CD14-positive monocyte (primary cell): ENCODE measurements at regions not wholly inside any gene's neighbourhood (a gene's known extent, or its start where the extent isn't known, plus 50 kb on each side); places are given as distances from the start of the nearest gene placed in this dataset.

Experiments used
- DNase-seq, 3 donors: peaks; one replicate each; pipeline ENCODE4 v3.0.0-alpha.2; 2011 to 2022
- H2AFZ ChIP-seq: 2 replicates; pipeline ENCODE4 v1.6.0; 2012; ENCODE audit warnings: mild to moderate bottlenecking, low read depth, low read length, inconsistent platforms; ENCODE audit not compliant: insufficient read depth, poor library complexity, severe bottlenecking
- H3K27ac ChIP-seq, 2 donors: 1 replicate in 1 of 2; 2 replicates in 1 of 2; pipeline ENCODE4 v1.5.1; 2012 to 2013; ENCODE audit warnings: low read length in 2 of 2, control low read depth in 1 of 2, inconsistent platforms in 1 of 2, low read depth in 1 of 2, mild to moderate bottlenecking in 1 of 2
- H3K27me3 ChIP-seq, 2 donors: one replicate each; pipeline versions ENCODE4 v1.6.0 to v1.6.1; 2011 to 2013; ENCODE audit warnings: low read length in 2 of 2; ENCODE audit not compliant: control insufficient read depth in 2 of 2, insufficient read depth in 2 of 2
- H3K36me3 ChIP-seq, 2 donors: replicated peaks in 1 of 2; 1 replicate in 1 of 2; 2 replicates in 1 of 2; pipeline versions ENCODE4 v1.5.1 to v1.6.1; 2012 to 2013; ENCODE audit warnings: low read length in 2 of 2, control low read depth in 1 of 2, inconsistent platforms in 1 of 2, mild to moderate bottlenecking in 1 of 2; ENCODE audit not compliant: insufficient read depth in 2 of 2, control insufficient read depth in 1 of 2
- H3K4me1 ChIP-seq, 2 donors: 1 replicate in 1 of 2; 2 replicates in 1 of 2; pipeline versions ENCODE4 v1.5.1 to v1.6.1; 2012 to 2013; ENCODE audit warnings: low read length in 2 of 2, control low read depth in 1 of 2, inconsistent platforms in 1 of 2, mild to moderate bottlenecking in 1 of 2, moderate library complexity in 1 of 2; ENCODE audit not compliant: insufficient read depth in 2 of 2, control insufficient read depth in 1 of 2
- H3K4me2 ChIP-seq: replicated peaks from 2 replicates; pipeline ENCODE3; 2012; ENCODE audit warnings: low read length, moderate library complexity, mild to moderate bottlenecking; ENCODE audit not compliant: poor library complexity, severe bottlenecking; ENCODE audit errors: extremely low read depth
- H3K4me3 ChIP-seq, 3 experiments: fragments of 200-600 bp in 1 of 3; sonication (generic) in 1 of 3; replicated peaks in 1 of 3; 1 replicate in 2 of 3; 2 replicates in 1 of 3; pipeline ENCODE4 v1.5.1; 2011 to 2013; ENCODE audit warnings: low read length in 3 of 3, mild to moderate bottlenecking in 3 of 3, control low read depth in 2 of 3, low read depth in 2 of 3, inconsistent platforms in 1 of 3, moderate library complexity in 1 of 3
- H3K79me2 ChIP-seq: 2 replicates; pipeline ENCODE4 v1.6.0; 2012; ENCODE audit warnings: mild to moderate bottlenecking, control low read depth, inconsistent platforms, low read length, moderate library complexity; ENCODE audit not compliant: insufficient read depth
- H3K9ac ChIP-seq: 2 replicates; pipeline ENCODE4 v1.6.0; 2017; ENCODE audit warnings: low read length, mild to moderate bottlenecking; ENCODE audit not compliant: insufficient read depth, poor library complexity, severe bottlenecking
- H3K9me3 ChIP-seq, 2 donors: replicated peaks in 1 of 2; 1 replicate in 1 of 2; 2 replicates in 1 of 2; pipeline versions ENCODE4 v1.5.1 to v1.6.1; 2012 to 2013; ENCODE audit warnings: low read length in 2 of 2, control low read depth in 1 of 2; ENCODE audit not compliant: control insufficient read depth in 1 of 2, insufficient read depth in 1 of 2
- H4K20me1 ChIP-seq: 2 replicates; pipeline ENCODE4 v1.6.0; 2012; ENCODE audit warnings: mild to moderate bottlenecking, low read length, control low read depth, moderate library complexity; ENCODE audit not compliant: insufficient read depth
- H3K27ac Mint-ChIP-seq, 7 donors: one replicate each; pipeline ENCODE4 v1.8.0; 2020; ENCODE audit warnings: mild to moderate bottlenecking in 7 of 7, mixed read lengths in 7 of 7, moderate library complexity in 6 of 7, inconsistent platforms in 2 of 7
- H3K27me3 Mint-ChIP-seq, 3 donors: one replicate each; pipeline ENCODE4 v1.8.0; 2021 to 2022; ENCODE audit warnings: low read depth in 3 of 3, mild to moderate bottlenecking in 3 of 3, mixed read lengths in 3 of 3, moderate library complexity in 3 of 3, inconsistent platforms in 1 of 3
- H3K36me3 Mint-ChIP-seq, 2 donors: one replicate each; pipeline ENCODE4 v1.8.0; 2020; ENCODE audit warnings: mixed read lengths in 2 of 2, inconsistent platforms in 1 of 2, mild to moderate bottlenecking in 1 of 2
- H3K4me1 Mint-ChIP-seq: one replicate; pipeline ENCODE4 v1.8.0; 2020; ENCODE audit warnings: mild to moderate bottlenecking, mixed read lengths
- H3K4me3 Mint-ChIP-seq, 2 donors: one replicate each; pipeline ENCODE4 v1.8.0; 2020; ENCODE audit warnings: mild to moderate bottlenecking in 2 of 2, mixed read lengths in 2 of 2, moderate library complexity in 1 of 2
- H3K9me3 Mint-ChIP-seq, 7 donors: one replicate each; pipeline ENCODE4 v1.8.0; 2020 to 2022; ENCODE audit warnings: mixed read lengths in 7 of 7, mild to moderate bottlenecking in 6 of 7, moderate library complexity in 6 of 7, inconsistent platforms in 2 of 7
- CTCF ChIP-seq: fragments of 200-600 bp; IDR thresholded peaks from one replicate; pipeline ENCODE4 v1.8.0; 2022; ENCODE audit warnings: antibody characterized with exemption, mild to moderate bottlenecking
- WGBS: methylation state at CpG from one replicate; pipeline ENCODE4 v1.1.5; 2013; ENCODE audit warnings: missing lambda C conversion rate; ENCODE audit not compliant: insufficient coverage; 5-methylcytosine and 5-hydroxymethylcytosine counted together
- intact Hi-C, 2 donors: fragments of 100-400 bp; cut with micrococcal nuclease; formaldehyde crosslinking; loops; one replicate each; pipeline versions ENCODE4 v1.15.0 to v1.15.1; 2023

- no peaks in the 10 kb centered on the region for H3K27me3 ChIP-seq
- H3K4me2 ChIP-seq = no peak overlapping the region
- Mint-ChIP-seq H3K36me3 (no peaks in the 10 kb centered on the region), H3K4me1 (no peaks in the 10 kb centered on the region), H3K9me3 (no peaks in the 10 kb centered on the region), H3K27me3 (no peaks in the 10 kb centered on the region), H3K27ac (no peak overlapping the region), H3K4me3 (no peak overlapping the region)
- no peaks in the 10 kb centered on the region for H3K4me1 ChIP-seq
- no peak overlapping the region for H3K27ac ChIP-seq
- no peaks in the 10 kb centered on the region for H3K79me2 ChIP-seq
- no peaks in the 10 kb centered on the region for H4K20me1 ChIP-seq
- no peak for TF ChIP-seq CTCF
- intact Hi-C loops = no loop called here
- no peak overlapping the region for H3K9ac ChIP-seq
- no peak overlapping the region for H2AFZ ChIP-seq
- H3K4me3 ChIP-seq = no peak overlapping the region
- no peak for DNase-seq
- no peaks in the 10 kb centered on the region for H3K36me3 ChIP-seq
- H3K9me3 ChIP-seq = no peaks in the 10 kb centered on the region
These were observed 169.1 kb upstream of the CCDC54 start for GRCh38 chr3:107208100-107208499.

DNA sequence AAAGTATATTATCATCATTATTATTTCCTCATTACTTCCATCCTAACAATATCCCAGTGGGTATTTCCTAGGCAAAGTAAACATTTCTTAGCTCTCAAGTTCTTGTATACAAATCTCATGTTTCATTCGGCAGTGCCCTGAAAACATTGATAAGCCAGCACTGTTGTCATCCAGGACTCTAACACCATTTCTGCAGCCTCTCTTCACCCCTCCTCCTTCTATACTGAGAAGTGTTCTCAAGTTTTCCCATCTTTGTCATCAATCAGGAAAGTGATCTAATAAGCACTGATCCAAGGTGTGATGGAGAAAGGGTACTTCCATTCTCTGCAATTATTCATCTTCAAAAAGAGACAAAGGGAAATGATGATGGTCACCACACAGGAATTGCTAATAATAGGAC is 168.4 kb upstream of the CCDC54 start:
- no peak overlapping the region for H3K4me3 Mint-ChIP-seq
- no peaks in the 10 kb centered on the region for H3K9me3 Mint-ChIP-seq

More for the DNA sequence above, 168.4 kb upstream of the CCDC54 start:
- no peak overlapping the region for H3K27ac Mint-ChIP-seq
- Histone ChIP-seq H3K9ac (no peak overlapping the region), H3K4me2 (no peak overlapping the region), H3K27me3 (no peaks in the 10 kb centered on the region), H4K20me1 (no peaks in the 10 kb centered on the region), H3K4me3 (no peak overlapping the region), H3K79me2 (no peaks in the 10 kb centered on the region), H2AFZ (no peak overlapping the region), H3K9me3 (no peaks in the 10 kb centered on the region), H3K36me3 (no peaks in the 10 kb centered on the region), H3K27ac (no peak overlapping the region), H3K4me1 (no peaks in the 10 kb centered on the region)
- H3K4me1 Mint-ChIP-seq = no peaks in the 10 kb centered on the region
- DNase-seq = no peak
- intact Hi-C loops = no loop called here
- no peak for TF ChIP-seq CTCF
- no peaks in the 10 kb centered on the region for H3K27me3 Mint-ChIP-seq
- H3K36me3 Mint-ChIP-seq = no peaks in the 10 kb centered on the region
- 100% methylated on average over 1 of the region's 1 CpG for WGBS
